GM19324 (cell line): ENCODE measurements at regions not wholly inside any gene's neighbourhood (a gene's known extent, or its start where the extent isn't known, plus 50 kb on each side); places are given as distances from the start of the nearest gene placed in this dataset.

Experiments used
- ATAC-seq: cut with Tn5 transposase; IDR thresholded peaks from one replicate; pipeline ENCODE4 v1.9.1; 2021; ENCODE audit warnings: mild to moderate bottlenecking, moderate library complexity; ENCODE audit not compliant: unreplicated experiment, low FRiP score

DNA sequence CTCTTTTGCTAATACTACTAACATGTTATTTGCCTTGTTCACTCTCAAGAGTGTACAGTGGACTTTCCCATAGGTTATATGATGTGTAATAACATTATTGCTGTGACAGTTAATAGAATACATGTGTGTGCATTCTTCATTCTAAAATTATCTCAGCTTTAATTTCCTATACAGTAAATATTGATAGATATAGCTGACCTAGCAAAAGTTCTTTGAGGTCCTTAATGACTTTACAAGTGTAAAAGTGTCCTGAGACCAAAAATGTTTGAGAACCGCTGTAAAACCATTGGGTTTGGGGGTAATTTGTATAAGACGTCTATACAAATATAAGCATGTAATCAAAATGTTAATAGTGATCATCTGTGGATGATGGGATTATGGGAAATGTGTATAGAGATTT, 469.5 kb upstream of the PROK2 start:
- ATAC-seq, result no peak

DNA sequence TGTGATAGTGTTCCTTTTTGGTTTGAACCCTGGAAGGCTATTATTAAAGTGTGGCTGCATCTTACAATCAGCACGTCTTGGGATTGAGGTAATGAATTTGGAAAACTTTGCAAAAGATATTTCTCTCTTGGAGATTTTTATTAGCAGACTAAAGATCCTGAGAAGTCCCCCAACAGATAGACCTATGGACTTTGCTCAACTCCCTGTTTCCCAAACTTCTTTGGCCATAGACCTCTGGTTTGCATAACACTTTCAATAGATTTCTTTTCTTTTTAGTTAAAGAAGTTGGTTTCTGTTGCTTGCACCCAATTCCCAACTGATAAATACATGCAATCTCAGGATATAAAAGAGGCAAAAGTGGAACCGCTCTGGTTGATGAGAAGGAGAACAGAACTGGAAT, 465.8 kb upstream of the PROK2 start:
- ATAC-seq, result no peak

DNA sequence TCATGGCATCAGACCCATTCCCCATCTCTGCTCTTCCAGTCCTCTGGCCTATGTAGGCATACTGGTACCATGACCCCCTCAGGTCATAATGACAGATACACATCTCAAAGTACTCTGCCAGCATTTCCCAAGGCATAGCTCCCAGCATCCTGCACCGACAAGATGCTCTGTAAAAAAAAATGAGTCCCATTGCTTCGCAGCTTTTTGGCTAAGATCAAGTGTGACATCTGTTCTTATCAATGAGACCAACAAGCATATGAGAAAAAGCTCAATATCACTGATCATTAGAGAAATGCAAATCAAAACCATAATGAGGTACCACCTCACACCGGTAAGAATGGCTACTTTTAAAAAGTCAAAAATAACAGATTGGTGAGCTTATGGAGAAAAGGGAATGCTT, 463.9 kb upstream of the PROK2 start:
- no peak for ATAC-seq

DNA sequence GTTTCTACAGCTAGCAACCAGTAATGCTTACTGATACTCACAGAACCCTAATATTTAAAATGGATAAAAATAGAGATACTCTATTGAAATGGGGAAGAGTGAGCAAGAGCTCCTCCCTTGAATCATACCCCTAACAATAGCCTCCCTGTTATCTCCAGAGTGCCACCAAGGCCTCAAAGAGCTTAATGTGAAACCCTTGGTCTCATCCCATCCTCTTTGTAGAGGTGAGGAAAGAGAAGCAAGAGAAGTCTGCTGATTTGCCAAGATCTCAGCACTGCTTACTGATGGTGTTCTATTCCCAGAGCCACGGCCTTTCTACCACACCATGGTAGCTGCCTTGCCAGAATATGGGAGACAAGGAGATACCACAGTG, 463.4 kb upstream of the PROK2 start:
- ATAC-seq, result no peak

DNA sequence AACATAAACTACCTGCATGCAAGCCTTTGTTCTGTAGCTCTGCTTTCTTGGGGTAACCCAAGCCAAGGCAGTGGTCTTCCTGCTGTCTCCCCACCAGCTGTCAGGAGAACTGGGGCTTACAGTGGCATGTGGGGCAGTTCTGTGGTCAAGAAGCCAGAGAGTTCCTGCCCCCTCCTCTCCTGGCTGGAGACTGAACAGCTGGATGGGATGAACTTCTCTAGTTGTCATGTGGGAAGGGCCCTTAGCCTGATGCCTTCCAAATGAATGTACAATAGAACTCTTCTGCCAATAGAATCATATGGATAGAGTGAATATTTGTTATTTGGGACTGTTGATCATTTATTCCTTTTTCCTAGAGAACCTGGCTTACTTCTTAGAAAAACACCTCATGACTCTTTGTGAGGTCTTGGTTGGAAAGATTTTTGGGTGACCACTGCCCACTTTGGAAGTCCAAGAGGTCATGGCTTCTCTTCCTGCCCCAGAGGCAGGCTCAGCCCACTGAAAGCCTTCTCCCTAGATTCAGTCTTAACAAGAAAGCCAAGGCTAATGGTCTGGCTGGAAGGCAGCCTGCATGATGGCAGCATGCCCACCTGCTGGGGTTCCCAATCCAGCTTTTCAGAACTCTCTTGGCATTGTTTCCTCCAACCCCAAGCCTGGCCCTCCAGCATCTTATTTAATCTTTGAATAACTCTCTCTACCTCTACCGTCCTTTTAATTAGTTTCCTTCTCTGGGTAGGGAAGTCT, 462.9 kb upstream of the PROK2 start:
- ATAC-seq, result no peak

DNA sequence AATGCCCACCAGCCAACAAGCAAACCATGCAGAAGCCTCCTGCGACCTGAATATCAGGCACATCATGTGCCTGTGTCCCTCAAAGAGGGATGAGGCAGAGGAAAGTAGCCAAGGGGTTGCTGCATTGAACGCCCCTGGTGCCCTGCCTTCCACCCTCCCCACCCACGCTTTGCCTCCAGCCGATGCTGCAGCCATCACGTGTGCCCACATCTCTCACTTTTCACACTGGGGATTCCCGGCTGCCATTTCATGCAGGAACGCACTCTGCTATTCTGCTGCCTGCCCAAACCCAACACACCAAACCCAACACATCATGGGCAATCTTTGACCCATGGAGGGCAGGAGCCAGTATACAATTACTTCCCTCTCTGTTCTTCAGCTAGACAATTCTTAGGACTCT, 462.2 kb upstream of the PROK2 start:
- ATAC-seq, result no peak

DNA sequence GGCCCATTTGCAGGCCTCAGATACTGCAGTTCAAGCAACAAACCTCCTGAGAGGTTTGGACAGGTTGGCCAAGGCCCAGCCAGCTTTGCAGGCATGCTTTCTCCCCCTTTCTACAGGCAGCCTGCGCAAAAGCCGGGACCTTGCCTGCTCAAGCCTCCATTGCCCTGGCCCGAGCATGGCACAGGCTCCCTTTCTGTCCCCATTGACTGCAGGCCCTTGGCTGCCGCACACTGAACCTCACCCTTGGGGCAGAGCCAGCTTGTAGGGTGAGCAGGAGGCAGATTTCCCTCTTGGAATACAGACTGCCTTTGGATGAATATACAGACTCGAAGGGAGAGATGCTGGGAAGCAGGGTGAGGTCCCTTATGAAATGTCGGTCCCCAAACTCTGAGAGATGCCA, 461.7 kb upstream of the PROK2 start:
- no peak for ATAC-seq

DNA sequence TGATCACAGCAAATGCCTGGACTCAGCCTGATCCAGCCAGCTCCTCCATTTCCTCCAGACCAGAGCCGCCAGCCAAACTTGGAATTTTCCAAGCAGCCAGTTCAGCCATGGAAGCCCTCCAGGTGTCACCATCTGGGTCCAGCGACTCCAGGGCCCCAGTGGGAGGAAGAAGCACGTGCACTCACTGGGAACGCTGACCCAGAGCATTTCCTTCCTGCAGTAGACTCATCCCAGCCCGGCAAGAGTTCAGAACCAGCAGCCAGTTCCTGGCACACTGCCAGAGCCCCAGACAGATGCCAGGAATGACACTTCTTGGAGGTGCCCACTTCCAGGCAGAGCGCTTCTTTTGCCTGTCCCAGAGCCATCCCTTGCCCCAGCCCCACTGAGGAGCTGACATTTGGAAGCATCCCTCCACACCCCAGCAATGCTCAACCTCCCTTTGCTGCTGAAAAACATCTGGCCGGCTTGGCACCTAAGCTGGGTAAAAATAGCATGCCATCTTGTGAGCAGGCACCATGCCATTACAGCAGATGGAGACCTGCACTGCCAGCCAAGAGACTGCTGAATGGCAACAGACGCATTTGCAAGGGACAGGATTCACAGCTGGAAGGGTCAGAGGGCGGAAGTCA, 460.3 kb upstream of the PROK2 start:
- ATAC-seq, result no peak

DNA sequence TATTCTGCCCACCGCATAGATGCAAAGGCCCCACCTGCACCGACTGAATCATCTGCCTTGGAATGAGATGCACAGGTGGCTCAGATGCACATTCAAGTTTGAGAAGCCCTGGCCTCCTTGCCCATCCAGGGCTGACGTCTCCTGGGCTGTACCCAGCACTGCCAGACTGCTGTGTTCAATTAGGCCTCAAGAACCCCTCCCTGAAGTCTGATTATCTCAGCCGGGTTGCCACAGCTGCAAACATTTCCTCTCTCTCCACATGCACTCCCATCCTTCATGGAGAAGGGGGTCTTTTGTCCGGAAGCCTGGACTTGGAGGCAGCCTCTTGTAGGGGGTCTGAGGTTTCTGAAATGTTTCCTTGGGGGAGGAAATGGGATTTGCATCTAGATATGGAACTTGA, 459.4 kb upstream of the PROK2 start:
- no peak for ATAC-seq

DNA sequence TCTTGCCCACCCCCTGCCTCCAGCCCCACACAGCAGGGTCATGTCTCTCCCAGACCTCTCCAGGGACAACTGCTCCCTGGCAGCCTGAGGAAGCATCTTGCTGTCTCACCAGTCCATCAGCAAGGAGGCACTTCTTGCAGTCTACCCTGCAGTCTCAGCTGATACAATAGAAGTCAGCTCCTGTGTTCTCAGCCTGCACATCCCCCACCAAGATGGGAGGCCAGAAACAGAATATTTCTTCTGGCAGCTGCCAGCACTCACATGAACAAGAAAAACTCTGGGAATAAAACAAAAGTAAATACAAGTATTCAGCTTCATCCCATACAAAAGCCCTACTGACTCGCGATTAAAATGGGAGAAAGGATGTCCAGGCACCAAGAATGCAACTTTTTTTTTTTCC, 457.4 kb upstream of the PROK2 start:
- no peak for ATAC-seq

DNA sequence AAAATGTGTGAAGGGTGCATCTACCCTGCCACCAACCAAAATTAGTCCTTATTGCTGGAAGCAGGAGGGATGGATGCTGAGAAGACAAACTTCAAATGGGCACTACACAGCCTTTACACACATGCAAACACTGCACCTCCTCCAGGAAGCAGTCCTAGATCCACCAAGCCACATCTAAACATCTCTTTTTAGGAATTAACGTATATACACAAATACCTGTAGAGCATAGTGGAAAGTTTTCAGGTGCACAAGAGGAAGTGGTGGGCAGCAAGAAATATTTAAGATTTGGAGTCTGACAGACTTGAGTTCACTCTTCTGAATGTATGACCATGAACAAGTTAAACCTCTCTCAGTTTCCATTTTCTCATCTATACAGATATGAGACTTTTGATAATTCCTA, 456.6 kb upstream of the PROK2 start:
- ATAC-seq, result no peak

DNA sequence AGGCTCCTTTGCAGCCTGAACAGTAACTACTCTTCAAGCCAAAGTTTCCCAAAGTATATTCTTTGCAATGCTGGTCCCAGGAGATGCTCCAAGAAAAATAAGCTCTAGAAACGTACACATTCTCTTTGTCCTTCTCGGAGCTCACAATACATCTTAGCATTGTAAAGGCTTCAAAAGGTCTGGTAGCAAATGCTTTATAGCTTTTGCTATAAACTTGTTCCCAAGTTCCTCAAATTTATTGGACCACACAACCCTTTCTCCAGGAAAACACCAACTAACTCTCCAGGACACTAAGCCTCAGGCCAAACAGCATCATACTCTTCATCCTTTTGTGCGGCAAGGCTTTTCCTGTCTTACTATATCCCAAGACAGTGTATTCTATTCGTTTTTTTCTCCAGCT, 455.6 kb upstream of the PROK2 start:
- no peak for ATAC-seq

DNA sequence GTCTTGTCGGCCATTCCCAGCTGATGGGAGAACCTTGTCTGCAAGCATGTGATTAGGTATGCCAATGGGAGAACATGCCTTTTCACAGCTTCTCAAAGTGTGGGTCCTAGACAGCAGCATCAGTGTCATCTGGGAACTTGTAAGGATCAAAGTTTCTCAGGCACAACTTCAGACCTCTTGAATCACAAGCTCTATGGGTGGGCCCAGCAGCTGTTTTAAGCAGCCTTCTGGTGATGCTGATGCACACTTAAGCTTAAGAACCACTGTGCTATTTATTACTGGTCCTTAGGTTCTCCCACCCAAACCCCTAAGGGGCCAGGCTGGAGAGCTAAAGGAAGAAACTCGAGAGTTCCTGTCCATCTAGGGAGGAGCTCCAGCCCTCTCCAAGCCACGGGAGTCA, 453.9 kb upstream of the PROK2 start:
- no peak for ATAC-seq

DNA sequence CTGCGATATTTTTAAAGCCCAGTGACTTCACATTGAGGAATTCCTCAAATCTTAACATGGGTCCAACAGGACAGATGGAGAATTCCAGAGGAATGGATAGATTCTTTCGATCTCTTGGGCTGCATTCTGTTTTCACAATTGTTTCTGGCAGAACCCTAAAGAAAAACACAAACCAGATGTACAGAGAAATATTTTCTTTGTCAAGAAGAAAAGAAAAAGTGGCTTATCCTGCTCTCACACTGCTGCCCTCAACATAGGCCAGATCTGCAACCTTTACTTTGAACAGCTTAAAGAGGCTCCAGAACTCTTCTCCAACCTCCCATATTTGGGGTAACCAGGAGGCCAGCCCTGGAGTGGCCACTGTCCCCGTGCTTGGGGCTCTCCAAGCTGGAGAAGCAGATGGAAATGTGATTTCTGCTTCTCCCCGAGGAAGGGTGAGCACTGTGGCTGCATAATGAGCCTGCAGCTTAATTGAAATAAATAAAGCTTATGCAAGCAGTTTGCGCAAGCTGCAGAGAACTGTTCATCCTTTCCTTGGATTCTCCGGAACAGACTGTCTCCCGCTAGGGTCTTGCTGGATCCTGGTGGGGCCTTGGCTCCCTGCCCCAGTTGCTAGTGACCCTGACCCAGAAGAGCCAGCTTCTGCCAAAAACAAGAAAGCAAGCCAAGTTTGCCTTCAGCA, 453.2 kb upstream of the PROK2 start:
- no peak for ATAC-seq

DNA sequence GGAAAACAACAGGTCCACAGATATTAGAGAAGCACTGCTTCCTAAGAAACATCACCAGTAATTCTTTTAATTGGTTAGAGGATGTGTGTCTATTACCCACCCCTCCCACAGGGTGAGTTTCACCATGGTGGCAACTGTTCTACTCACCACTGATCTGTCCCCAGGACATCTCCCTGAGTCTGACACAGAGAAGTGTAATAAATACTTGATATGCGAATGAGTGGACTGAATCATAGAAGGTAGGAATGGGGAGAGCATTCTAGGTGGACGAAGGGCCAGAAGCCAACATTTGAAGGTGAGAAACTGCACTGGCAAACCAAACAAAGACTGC, 452.7 kb upstream of the PROK2 start:
- ATAC-seq, result no peak

DNA sequence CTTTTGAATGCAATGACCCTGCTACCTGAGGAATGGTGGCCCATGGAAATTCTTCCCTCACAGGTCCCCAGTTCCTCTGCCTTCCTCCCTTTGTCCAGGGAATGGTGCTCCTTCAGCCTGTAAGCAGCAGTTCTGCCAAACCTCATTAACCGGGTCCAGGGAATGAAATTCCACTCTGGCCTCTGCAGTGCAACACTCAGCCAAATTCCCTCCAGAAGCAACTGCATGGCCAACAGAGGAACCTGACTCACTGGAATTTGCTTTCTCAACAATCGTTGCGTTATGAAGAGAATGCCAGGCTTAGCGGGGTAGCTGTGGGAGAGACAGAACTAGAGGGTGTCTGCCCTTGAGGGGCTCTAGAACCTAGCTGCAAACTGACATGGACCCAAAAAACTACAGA, 449.4 kb upstream of the PROK2 start:
- ATAC-seq, result no peak

DNA sequence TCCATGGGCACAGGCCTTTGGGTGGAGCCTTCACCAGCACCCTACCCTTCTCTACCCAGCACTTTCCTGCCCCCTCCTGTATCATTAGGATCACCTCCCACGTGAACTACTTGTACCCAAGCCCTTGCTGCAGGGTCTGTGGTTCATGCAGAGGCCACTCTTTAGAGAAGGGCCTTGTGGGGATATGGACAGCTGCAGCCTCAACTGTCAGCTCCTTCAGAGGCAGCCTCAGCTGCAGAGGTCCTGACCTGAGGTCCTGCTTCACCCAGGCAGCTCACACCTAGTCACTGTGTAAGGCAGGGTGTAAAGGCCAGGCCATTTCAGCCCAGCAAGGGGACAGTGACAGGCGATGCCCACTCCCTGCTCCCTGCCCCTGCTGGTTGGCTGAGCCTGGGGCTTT, 448.6 kb upstream of the PROK2 start:
- no peak for ATAC-seq

DNA sequence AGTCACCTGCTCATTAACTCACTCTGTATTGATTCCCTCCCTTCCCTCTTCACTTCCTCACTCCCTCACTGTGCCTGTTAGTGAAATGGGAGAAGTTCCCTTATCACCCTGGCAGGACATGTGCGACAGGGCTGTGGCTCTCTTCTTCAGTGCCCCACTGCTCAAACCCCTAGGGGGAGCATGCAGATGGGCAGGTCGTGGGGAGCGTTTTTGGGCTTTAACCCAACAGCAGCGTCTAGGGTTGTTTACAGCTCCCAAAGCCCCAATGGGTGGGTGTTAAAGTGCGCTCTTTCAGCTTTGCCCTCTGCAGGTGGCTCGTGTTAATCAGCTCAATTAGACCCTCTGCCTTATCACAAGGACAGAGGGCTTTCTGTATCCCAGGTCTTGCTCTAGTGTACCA, 447.8 kb upstream of the PROK2 start:
- ATAC-seq, result no peak

DNA sequence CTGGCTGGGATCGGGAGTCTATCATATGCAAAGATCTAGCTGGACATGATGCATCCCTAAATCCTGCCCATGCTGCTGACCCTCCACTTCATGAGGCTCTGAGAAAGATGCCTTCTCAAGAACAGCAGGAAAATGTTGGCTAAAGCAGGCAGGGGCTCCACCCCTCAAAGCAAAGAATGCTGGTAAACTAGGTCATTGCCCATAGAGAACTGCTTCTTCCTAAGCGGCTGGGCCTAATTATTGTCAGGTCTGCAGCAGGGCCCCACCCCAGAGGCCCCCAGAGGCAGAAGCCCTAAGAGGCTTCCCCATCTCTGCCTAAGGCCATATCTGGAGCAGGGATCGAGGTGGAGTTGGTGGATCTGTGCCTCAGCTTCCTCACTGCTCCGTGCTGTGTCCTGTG, 447.4 kb upstream of the PROK2 start:
- no peak for ATAC-seq

DNA sequence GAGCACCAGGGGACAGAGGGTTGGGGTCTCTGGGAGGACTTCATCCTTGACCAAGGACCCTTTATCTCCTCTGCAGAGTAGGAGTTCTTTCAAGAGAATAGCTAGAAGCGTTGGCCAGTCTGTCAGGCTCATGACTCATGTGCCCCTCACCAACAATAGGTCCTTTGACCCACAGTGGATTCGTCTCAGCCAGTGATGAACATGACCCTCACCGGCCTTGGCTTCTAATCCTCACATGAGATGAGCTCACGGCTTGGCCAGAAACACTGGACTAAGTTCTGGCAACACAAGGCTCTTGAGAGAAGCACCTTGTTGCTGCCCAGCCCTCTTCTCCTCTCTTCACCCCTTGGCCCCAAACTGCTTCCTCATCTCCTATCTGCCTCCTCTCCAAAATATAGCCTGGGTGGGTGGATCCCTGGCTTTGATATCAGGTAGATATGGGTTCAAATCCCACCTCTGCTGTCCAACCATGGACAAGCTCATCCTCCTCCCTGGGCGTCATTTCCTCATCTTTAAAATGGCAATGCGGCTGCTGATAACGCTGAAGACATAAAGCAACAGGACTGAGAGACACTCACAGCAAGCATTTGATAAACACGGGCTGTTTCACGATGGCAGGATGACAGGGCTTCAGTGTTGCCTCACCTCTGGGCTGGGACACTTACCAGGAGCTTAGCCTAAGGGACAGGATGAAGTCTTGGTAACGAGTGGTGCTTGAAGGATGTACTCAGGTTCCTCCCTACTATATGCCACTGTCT, 446.7 kb upstream of the PROK2 start:
- no peak for ATAC-seq

DNA sequence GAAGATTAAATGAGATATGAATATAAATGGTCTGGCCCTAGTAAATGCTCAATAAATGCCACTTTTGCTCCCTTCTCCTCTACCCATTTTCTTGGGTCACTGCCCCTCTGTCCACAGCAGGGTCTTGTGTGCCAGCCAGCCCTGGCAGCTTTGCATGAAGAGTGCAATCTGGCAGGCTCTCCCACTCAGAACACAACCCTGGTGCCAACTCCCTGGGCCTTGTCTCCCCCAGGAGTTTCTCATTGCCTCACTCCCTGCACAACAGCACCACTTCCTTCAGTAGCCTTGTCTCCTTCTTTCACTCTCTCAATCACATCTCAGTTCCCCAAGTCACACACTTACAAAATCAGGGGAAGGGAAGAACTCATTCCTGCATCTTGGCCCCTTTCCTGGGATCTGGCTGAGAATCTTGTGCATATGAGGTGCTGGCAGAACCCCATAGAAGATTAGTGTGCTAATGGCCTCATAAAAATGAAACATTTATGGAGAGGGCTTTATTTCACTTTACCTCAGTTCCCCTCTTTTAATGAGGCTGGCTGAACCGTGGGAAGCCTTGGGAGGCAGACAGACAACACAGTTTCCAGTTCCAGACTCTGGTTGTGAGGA, 445.9 kb upstream of the PROK2 start:
- ATAC-seq, result no peak
